Neuronal stem cell (in vitro differentiated cells): ENCODE measurements at regions not wholly inside any gene's neighbourhood (a gene's known extent, or its start where the extent isn't known, plus 50 kb on each side); places are given as distances from the start of the nearest gene placed in this dataset.

Experiments used
- DNase-seq: peaks from one replicate; pipeline ENCODE4 v3.0.0-alpha.2; 2013; ENCODE audit warnings: low spot score
- H2AFZ ChIP-seq: one replicate; pipeline ENCODE4 v1.6.1; 2013; ENCODE audit warnings: mild to moderate bottlenecking, low read length, inconsistent platforms
- H2AK5ac ChIP-seq: 2 replicates; pipeline ENCODE4 v1.6.1; 2013; ENCODE audit warnings: low read depth, mild to moderate bottlenecking, inconsistent platforms, low read length, moderate library complexity, mixed read lengths
- H2BK120ac ChIP-seq: 2 replicates; pipeline ENCODE4 v1.6.1; 2013; ENCODE audit warnings: low read depth, mild to moderate bottlenecking, inconsistent platforms, low read length, moderate library complexity, mixed read lengths
- H2BK12ac ChIP-seq: one replicate; pipeline ENCODE4 v1.6.1; 2013; ENCODE audit warnings: low read length, inconsistent platforms
- H2BK15ac ChIP-seq: 2 replicates; pipeline ENCODE4 v1.6.1; 2013; ENCODE audit warnings: mild to moderate bottlenecking, low read length, inconsistent platforms, mixed read lengths
- H2BK5ac ChIP-seq: one replicate; pipeline ENCODE4 v1.6.1; 2013; ENCODE audit warnings: inconsistent platforms, mild to moderate bottlenecking, low read length, moderate library complexity
- H3K14ac ChIP-seq: one replicate; pipeline ENCODE4 v1.6.1; 2013; ENCODE audit warnings: low read length, inconsistent platforms
- H3K18ac ChIP-seq: 2 replicates; pipeline ENCODE4 v1.6.1; 2013; ENCODE audit warnings: low read length, inconsistent platforms
- H3K23ac ChIP-seq: 2 replicates; pipeline ENCODE4 v1.6.1; 2013; ENCODE audit warnings: low read depth, mild to moderate bottlenecking, mixed read lengths, low read length, inconsistent platforms; ENCODE audit not compliant: poor library complexity
- H3K27ac ChIP-seq: replicated peaks from 3 replicates; pipeline ENCODE4 v1.5.1; 2013; ENCODE audit warnings: low read length, inconsistent platforms
- H3K27me3 ChIP-seq, 3 experiments: 2 replicates each; pipeline ENCODE4 v1.6.1; 2013; ENCODE audit warnings: low read length in 3 of 3, mild to moderate bottlenecking in 2 of 3, inconsistent platforms in 1 of 3, low read depth in 1 of 3, mixed read lengths in 1 of 3, moderate library complexity in 1 of 3; ENCODE audit not compliant: control insufficient read depth in 3 of 3, insufficient read depth in 3 of 3
- H3K36me3 ChIP-seq, 2 donors: replicated peaks in 1 of 2; 2 replicates each; pipeline ENCODE4 v1.6.1; 2013; ENCODE audit warnings: low read length in 2 of 2; ENCODE audit not compliant: control insufficient read depth in 2 of 2, insufficient read depth in 2 of 2
- H3K4ac ChIP-seq: 2 replicates; pipeline ENCODE4 v1.6.1; 2013; ENCODE audit warnings: inconsistent platforms, mild to moderate bottlenecking, low read length, moderate library complexity
- H3K4me1 ChIP-seq, 2 donors: 1 replicate in 1 of 2; 2 replicates in 1 of 2; pipeline ENCODE4 v1.6.1; 2013; ENCODE audit warnings: low read length in 2 of 2, low read depth in 1 of 2; ENCODE audit not compliant: control insufficient read depth in 2 of 2, insufficient read depth in 1 of 2
- H3K4me2 ChIP-seq: one replicate; pipeline ENCODE4 v1.6.1; 2013; ENCODE audit warnings: mild to moderate bottlenecking, low read length, inconsistent platforms; ENCODE audit not compliant: insufficient read depth, poor library complexity, severe bottlenecking
- H3K4me3 ChIP-seq, 2 donors: 2 replicates each; pipeline ENCODE4 v1.5.1; 2013; ENCODE audit warnings: low read length in 2 of 2, mild to moderate bottlenecking in 2 of 2, inconsistent platforms in 1 of 2, moderate library complexity in 1 of 2
- H3K79me1 ChIP-seq: one replicate; pipeline ENCODE4 v1.6.1; 2013; ENCODE audit warnings: low read depth, mild to moderate bottlenecking, inconsistent platforms, low read length, moderate library complexity
- H3K9ac ChIP-seq: one replicate; pipeline ENCODE4 v1.6.1; 2013; ENCODE audit warnings: mild to moderate bottlenecking, low read depth, low read length, inconsistent platforms; ENCODE audit not compliant: poor library complexity
- H3K9me3 ChIP-seq, 2 donors: replicated peaks in 1 of 2; 2 replicates each; pipeline versions ENCODE3 to v1.6.1; 2013; ENCODE audit warnings: low read length in 2 of 2, mild to moderate bottlenecking in 2 of 2, inconsistent platforms in 1 of 2, low read depth in 1 of 2, mixed read lengths in 1 of 2, moderate library complexity in 1 of 2; ENCODE audit not compliant: control insufficient read depth in 2 of 2, insufficient read depth in 1 of 2
- H4K8ac ChIP-seq: one replicate; pipeline ENCODE4 v1.6.1; 2013; ENCODE audit warnings: low read depth, mild to moderate bottlenecking, inconsistent platforms, low read length, moderate library complexity
- H4K91ac ChIP-seq: one replicate; pipeline ENCODE4 v1.6.1; 2013; ENCODE audit warnings: low read length, low read depth, mild to moderate bottlenecking, inconsistent platforms; ENCODE audit not compliant: poor library complexity
- WGBS, 2 donors: extraction: QIAGEN DNeasy Blood & Tissue Kit; methylation state at CpG; one replicate each; pipeline ENCODE4 v1.1.7; 2013; ENCODE audit warnings: missing lambda C conversion rate in 2 of 2, mixed read lengths in 1 of 2; ENCODE audit not compliant: insufficient read length in 2 of 2, insufficient replicate concordance in 1 of 2; ENCODE audit errors: extremely low coverage in 2 of 2; 5-methylcytosine and 5-hydroxymethylcytosine counted together

- H2AFZ ChIP-seq = no peak overlapping the region
- H3K4ac ChIP-seq = no peak overlapping the region
- no peak overlapping the region for H4K8ac ChIP-seq
- H3K9me3 ChIP-seq = no peaks in the 10 kb centered on the region
- no peak overlapping the region for H2BK12ac ChIP-seq
- H3K27me3 ChIP-seq = no peaks in the 10 kb centered on the region
- H2AK5ac ChIP-seq = no peak overlapping the region
- no peak overlapping the region for H3K4me3 ChIP-seq
- no peak overlapping the region for H2BK15ac ChIP-seq
- no peak overlapping the region for H3K27ac ChIP-seq
- H2BK120ac ChIP-seq = no peak overlapping the region
- H3K36me3 ChIP-seq = no peaks in the 10 kb centered on the region
- no peak overlapping the region for H3K4me2 ChIP-seq
- WGBS, 2 donors = no CpG with 5 or more reads among the region's 5 CpGs
- H2BK5ac ChIP-seq = no peak overlapping the region
- no peak overlapping the region for H3K9ac ChIP-seq
- no peak overlapping the region for H4K91ac ChIP-seq
- H3K79me1 ChIP-seq = no peaks in the 10 kb centered on the region
- no peaks in the 10 kb centered on the region for H3K4me1 ChIP-seq
- no peak for DNase-seq
- no peak overlapping the region for H3K14ac ChIP-seq
- no peak overlapping the region for H3K18ac ChIP-seq
- no peak overlapping the region for H3K23ac ChIP-seq
These were observed 96.3 kb downstream of the TMA16 start for GRCh38 chr4:163590619-163591264.

GRCh38 chr4:163591614-163592020 is 97.1 kb downstream of the TMA16 start:
- H2AK5ac ChIP-seq = no peak overlapping the region

GRCh38 chr4:163592212-163592611 is 97.7 kb downstream of the TMA16 start:
- Histone ChIP-seq H2BK15ac (no peak overlapping the region), H4K8ac (no peak overlapping the region), H3K27ac (no peak overlapping the region), H3K18ac (no peak overlapping the region), H3K14ac (no peak overlapping the region), H3K23ac (no peak overlapping the region), H2BK12ac (no peak overlapping the region), H3K9me3 (no peaks in the 10 kb centered on the region), H4K91ac (no peak overlapping the region), H3K4me3 (no peak overlapping the region), H3K36me3 (no peaks in the 10 kb centered on the region), H3K4me2 (no peak overlapping the region), H2BK120ac (no peak overlapping the region), H2AK5ac (no peak overlapping the region), H3K4me1 (no peaks in the 10 kb centered on the region), H3K27me3 (no peaks in the 10 kb centered on the region), H3K9ac (no peak overlapping the region), H3K4ac (no peak overlapping the region), H2AFZ (no peak overlapping the region), H2BK5ac (no peak overlapping the region), H3K79me1 (no peaks in the 10 kb centered on the region)
- WGBS, 2 donors = no CpG with 5 or more reads among the region's 2 CpGs
- no peak for DNase-seq

More at GRCh38 chr4:163591614-163592020, 97.1 kb downstream of the TMA16 start:
- H3K4ac ChIP-seq = no peak overlapping the region
- no peak overlapping the region for H3K23ac ChIP-seq
- no peak overlapping the region for H3K18ac ChIP-seq
- no peak overlapping the region for H4K8ac ChIP-seq
- no peaks in the 10 kb centered on the region for H3K9me3 ChIP-seq
- no peak overlapping the region for H2BK15ac ChIP-seq
- no CpG with 5 or more reads among the region's 1 CpG for WGBS, 2 donors
- H3K27me3 ChIP-seq = no peaks in the 10 kb centered on the region
- H3K4me1 ChIP-seq = no peaks in the 10 kb centered on the region
- no peak overlapping the region for H3K4me2 ChIP-seq
- no peak overlapping the region for H2BK12ac ChIP-seq
- H2AFZ ChIP-seq = no peak overlapping the region
- H3K36me3 ChIP-seq = no peaks in the 10 kb centered on the region
- no peak overlapping the region for H3K9ac ChIP-seq
- H3K14ac ChIP-seq = no peak overlapping the region
- no peak overlapping the region for H2BK5ac ChIP-seq
- no peak overlapping the region for H4K91ac ChIP-seq
- no peak for DNase-seq
- H3K4me3 ChIP-seq = no peak overlapping the region
- H2BK120ac ChIP-seq = no peak overlapping the region
- H3K79me1 ChIP-seq = no peaks in the 10 kb centered on the region
- H3K27ac ChIP-seq = no peak overlapping the region

- no peak overlapping the region for H2BK5ac ChIP-seq
- H2BK120ac ChIP-seq = no peak overlapping the region
- no peaks in the 10 kb centered on the region for H3K27me3 ChIP-seq
- no peak overlapping the region for H3K23ac ChIP-seq
- H3K14ac ChIP-seq = no peak overlapping the region
- H3K18ac ChIP-seq = no peak overlapping the region
- H2BK12ac ChIP-seq = no peak overlapping the region
- no peak overlapping the region for H2BK15ac ChIP-seq
- H3K9me3 ChIP-seq = no peaks in the 10 kb centered on the region
- H3K4ac ChIP-seq = no peak overlapping the region
- H3K27ac ChIP-seq = no peak overlapping the region
- no peak overlapping the region for H3K4me2 ChIP-seq
- no peaks in the 10 kb centered on the region for H3K36me3 ChIP-seq
- H3K9ac ChIP-seq = no peak overlapping the region
- DNase-seq = no peak
- H3K4me1 ChIP-seq = no peaks in the 10 kb centered on the region
- no peak overlapping the region for H4K8ac ChIP-seq
- H2AK5ac ChIP-seq = no peak overlapping the region
- no peak overlapping the region for H3K4me3 ChIP-seq
- no peak overlapping the region for H4K91ac ChIP-seq
- H3K79me1 ChIP-seq = no peaks in the 10 kb centered on the region
- no peak overlapping the region for H2AFZ ChIP-seq
These were observed 101.1 kb downstream of the TMA16 start for GRCh38 chr4:163595580-163595979.
